ENCODE measurements at regions not wholly inside any gene's neighbourhood (a gene's known extent, or its start where the extent isn't known, plus 50 kb on each side); places are given as distances from the start of the nearest gene placed in this dataset.

GRCh38 chr1:195761104-195761503, 847.1 kb downstream of the KCNT2 start:
- Mint-ChIP-seq H3K27me3 (ENCODE audit: unreplicated experiment) (no peaks in the 10 kb centered on the region), H3K4me1 (ENCODE audit: low read depth, unreplicated experiment) (no peaks in the 10 kb centered on the region), H3K9me3 (ENCODE audit: unreplicated experiment) (no peaks in the 10 kb centered on the region), H3K36me3 (ENCODE audit: unreplicated experiment) (no peaks in the 10 kb centered on the region), H3K4me3 (ENCODE audit: unreplicated experiment) (no peak overlapping the region), H3K27ac (ENCODE audit: unreplicated experiment) (no peak overlapping the region)
- no peak for DNase-seq
- no peak for TF ChIP-seq CTCF (IDR thresholded peaks at IDR 0.05; ENCODE audit: partially characterized antibody, unreplicated experiment)

- no peak for DNase-seq
- no peak overlapping the region for H3K4me3 Mint-ChIP-seq (ENCODE audit: unreplicated experiment)
- no peaks in the 10 kb centered on the region for H3K4me1 Mint-ChIP-seq (ENCODE audit: low read depth, unreplicated experiment)
- no peaks in the 10 kb centered on the region for H3K36me3 Mint-ChIP-seq (ENCODE audit: unreplicated experiment)
- H3K27ac Mint-ChIP-seq (ENCODE audit: unreplicated experiment): no peak overlapping the region
- no peaks in the 10 kb centered on the region for H3K27me3 Mint-ChIP-seq (ENCODE audit: unreplicated experiment)
- TF ChIP-seq CTCF (IDR thresholded peaks at IDR 0.05; ENCODE audit: partially characterized antibody, unreplicated experiment): no peak
- no peaks in the 10 kb centered on the region for H3K9me3 Mint-ChIP-seq (ENCODE audit: unreplicated experiment)
Measured at GRCh38 chr1:195756109-195756508, 852.1 kb downstream of the KCNT2 start.

GRCh38 chr1:195754874-195755273, 853.4 kb downstream of the KCNT2 start:
- Mint-ChIP-seq H3K27ac (ENCODE audit: unreplicated experiment) (no peak overlapping the region), H3K36me3 (ENCODE audit: unreplicated experiment) (no peaks in the 10 kb centered on the region)

GRCh38 chr1:195754303-195754702, 853.9 kb downstream of the KCNT2 start:
- DNase-seq: no peak
- no peaks in the 10 kb centered on the region for H3K27me3 Mint-ChIP-seq (ENCODE audit: unreplicated experiment)
- H3K9me3 Mint-ChIP-seq (ENCODE audit: unreplicated experiment): no peaks in the 10 kb centered on the region
- no peak overlapping the region for H3K4me3 Mint-ChIP-seq (ENCODE audit: unreplicated experiment)
- TF ChIP-seq CTCF (IDR thresholded peaks at IDR 0.05; ENCODE audit: partially characterized antibody, unreplicated experiment): no peak
- H3K27ac Mint-ChIP-seq (ENCODE audit: unreplicated experiment): no peak overlapping the region
- no peaks in the 10 kb centered on the region for H3K36me3 Mint-ChIP-seq (ENCODE audit: unreplicated experiment)
- no peaks in the 10 kb centered on the region for H3K4me1 Mint-ChIP-seq (ENCODE audit: low read depth, unreplicated experiment)

More at GRCh38 chr1:195754874-195755273, 853.4 kb downstream of the KCNT2 start:
- no peaks in the 10 kb centered on the region for H3K9me3 Mint-ChIP-seq (ENCODE audit: unreplicated experiment)
- no peak overlapping the region for H3K4me3 Mint-ChIP-seq (ENCODE audit: unreplicated experiment)
- no peak for DNase-seq
- no peaks in the 10 kb centered on the region for H3K4me1 Mint-ChIP-seq (ENCODE audit: low read depth, unreplicated experiment)
- H3K27me3 Mint-ChIP-seq (ENCODE audit: unreplicated experiment): no peaks in the 10 kb centered on the region
- no peak for TF ChIP-seq CTCF (IDR thresholded peaks at IDR 0.05; ENCODE audit: partially characterized antibody, unreplicated experiment)

- Mint-ChIP-seq H3K4me3 (ENCODE audit: unreplicated experiment) (no peak overlapping the region), H3K36me3 (ENCODE audit: unreplicated experiment) (no peaks in the 10 kb centered on the region), H3K27me3 (ENCODE audit: unreplicated experiment) (peaks cover 2% of the 10 kb centered on the region), H3K4me1 (ENCODE audit: low read depth, unreplicated experiment) (peaks cover 4% of the 10 kb centered on the region), H3K9me3 (ENCODE audit: unreplicated experiment) (no peaks in the 10 kb centered on the region), H3K27ac (ENCODE audit: unreplicated experiment) (no peak overlapping the region)
- TF ChIP-seq CTCF (IDR thresholded peaks at IDR 0.05; ENCODE audit: partially characterized antibody, unreplicated experiment): no peak
- DNase-seq: no peak
Measured at GRCh38 chr1:195748969-195749368, 859.3 kb downstream of the KCNT2 start.
